Endothelial cell of umbilical vein (primary cell): ENCODE measurements at regions not wholly inside any gene's neighbourhood (a gene's known extent, or its start where the extent isn't known, plus 50 kb on each side); places are given as distances from the start of the nearest gene placed in this dataset.

ENCODE experiments used
- BruUV-seq: library from RNA; stranded (reverse); fragments of 400-500 nt; replicated peaks from 2 replicates; lab custom pipeline; 2021; lab: Mats Ljungman, UMichigan
- CTCF ChIA-PET: fragments of 300-600, 350-600 bp; sonication (Branson Sonifier 250); formaldehyde crosslinking; loops from one replicate; lab custom pipeline; 2021; ENCODE audit warnings: antibody characterized with exemption, inconsistent platforms; lab: Charles Lee
- POLR2A ChIA-PET: fragments of 300-600, 350-600 bp; sonication (Branson Sonifier 250); formaldehyde crosslinking; loops from one replicate; lab custom pipeline; 2021; ENCODE audit warnings: antibody characterized with exemption, inconsistent platforms; lab: Charles Lee
- DNase-seq: peaks from one replicate; pipeline ENCODE4 v3.0.0-alpha.2; 2011; ENCODE audit warnings: low read depth, low spot score
- FAIRE-seq: peaks from 2 replicates; lab custom pipeline; 2011; peaks lifted over from hg19 to GRCh38; lab: Jason Lieb, UNC
- H2AFZ ChIP-seq: 2 replicates; pipeline ENCODE4 v1.6.0; 2012; ENCODE audit warnings: low read depth, low read length, control low read depth, inconsistent platforms
- H3K27ac ChIP-seq: 2 replicates; pipeline ENCODE4 v1.5.1; 2011; ENCODE audit warnings: low read depth, mild to moderate bottlenecking, control low read depth, low read length, moderate library complexity; ENCODE audit not compliant: insufficient read depth
- H3K27me3 ChIP-seq, 2 experiments: 2 replicates each; pipeline versions ENCODE4 v1.6.0 to v1.6.1; 2011; ENCODE audit warnings: low read length in 2 of 2, mixed read lengths in 1 of 2; ENCODE audit not compliant: control insufficient read depth in 2 of 2, insufficient read depth in 2 of 2
- H3K36me3 ChIP-seq, 2 experiments: 2 replicates in 1 of 2; 3 replicates in 1 of 2; pipeline ENCODE4 v1.5.1; 2011; ENCODE audit warnings: low read length in 2 of 2, mild to moderate bottlenecking in 1 of 2, moderate library complexity in 1 of 2; ENCODE audit not compliant: control insufficient read depth in 2 of 2, insufficient read depth in 2 of 2; ENCODE audit errors: extremely low read depth in 1 of 2
- H3K4me1 ChIP-seq: 3 replicates; pipeline ENCODE4 v1.5.1; 2011; ENCODE audit warnings: mild to moderate bottlenecking, low read length; ENCODE audit not compliant: control insufficient read depth, insufficient read depth; ENCODE audit errors: extremely low read depth
- H3K4me2 ChIP-seq: 2 replicates; pipeline ENCODE4 v1.6.1; 2011; ENCODE audit warnings: low read length, control low read depth, mixed read lengths; ENCODE audit not compliant: insufficient read depth
- H3K4me3 ChIP-seq, 3 experiments: fragments of 200-600 bp in 1 of 3; sonication (generic), shearing (Covaris generic) in 1 of 3; replicated peaks in 1 of 3; 2 replicates each; pipeline ENCODE4 v1.5.1; 2011 to 2016; ENCODE audit warnings: control low read depth in 3 of 3, low read length in 3 of 3, mild to moderate bottlenecking in 2 of 3, inconsistent platforms in 1 of 3, low read depth in 1 of 3, moderate library complexity in 1 of 3; ENCODE audit not compliant: insufficient read depth in 1 of 3
- H3K79me2 ChIP-seq: 2 replicates; pipeline ENCODE4 v1.6.0; 2012; ENCODE audit warnings: low read length, inconsistent platforms; ENCODE audit not compliant: control insufficient read depth, insufficient read depth
- H3K9ac ChIP-seq: replicated peaks from 2 replicates; pipeline ENCODE3; 2011; ENCODE audit warnings: low read length, control low read depth; ENCODE audit not compliant: insufficient read depth; ENCODE audit errors: extremely low read depth
- H3K9me1 ChIP-seq: replicated peaks from 3 replicates; pipeline ENCODE4 v1.6.0; 2011; ENCODE audit warnings: mild to moderate bottlenecking, low read length; ENCODE audit not compliant: control insufficient read depth, insufficient read depth; ENCODE audit errors: extremely low read depth
- H3K9me3 ChIP-seq: replicated peaks from 2 replicates; pipeline ENCODE4 v1.5.1; 2012; ENCODE audit warnings: low read length, inconsistent platforms; ENCODE audit not compliant: control insufficient read depth, insufficient read depth
- H4K20me1 ChIP-seq: replicated peaks from 2 replicates; pipeline ENCODE3; 2011; ENCODE audit warnings: mild to moderate bottlenecking, low read length; ENCODE audit not compliant: control insufficient read depth, insufficient read depth; ENCODE audit errors: extremely low read depth
- CTCF ChIP-seq, 2 donors: IDR thresholded peaks; 1 replicate in 1 of 2; 2 replicates in 1 of 2; pipeline ENCODE4 v1.5.1; 2011; ENCODE audit warnings: low read length in 2 of 2, mild to moderate bottlenecking in 2 of 2, moderate library complexity in 2 of 2, control low read depth in 1 of 2, inconsistent platforms in 1 of 2, low read depth in 1 of 2; ENCODE audit not compliant: insufficient read depth in 1 of 2; ENCODE audit errors: extremely low read depth in 1 of 2
- EZH2 ChIP-seq: IDR thresholded peaks from 2 replicates; pipeline ENCODE4 v1.6.1; 2012; ENCODE audit warnings: borderline replicate concordance, low read depth, mild to moderate bottlenecking, moderate library complexity, low read length, inconsistent platforms; ENCODE audit not compliant: severe bottlenecking
- FOS ChIP-seq: IDR thresholded peaks from 2 replicates; pipeline ENCODE4 v1.6.1; 2011; ENCODE audit warnings: mild to moderate bottlenecking, low read length, moderate library complexity, borderline replicate concordance; ENCODE audit not compliant: insufficient read depth
- GATA2 ChIP-seq: IDR thresholded peaks from 2 replicates; pipeline ENCODE4 v1.7.0; 2011; ENCODE audit warnings: low read depth, mild to moderate bottlenecking, moderate library complexity, mixed read lengths, low read length; ENCODE audit not compliant: insufficient read length, insufficient read depth
- JUN ChIP-seq: IDR thresholded peaks from 2 replicates; pipeline ENCODE4 v1.6.1; 2011; ENCODE audit warnings: borderline replicate concordance, low read depth; ENCODE audit not compliant: insufficient read length, insufficient read depth
- MAX ChIP-seq: IDR thresholded peaks from 2 replicates; pipeline ENCODE4 v1.6.1; 2011; ENCODE audit not compliant: insufficient read depth, insufficient read length
- MYC ChIP-seq: IDR thresholded peaks from one replicate; pipeline ENCODE4 v1.6.1; 2011; ENCODE audit warnings: mild to moderate bottlenecking, low read depth, low read length
- POLR2A ChIP-seq: IDR thresholded peaks from 2 replicates; pipeline ENCODE4 v1.6.1; 2012; ENCODE audit warnings: low read depth, mild to moderate bottlenecking, control low read depth, low read length
- POLR2AphosphoS5 ChIP-seq: IDR thresholded peaks from 2 replicates; pipeline ENCODE4 v1.6.1; 2012; ENCODE audit warnings: low read depth, mild to moderate bottlenecking, control low read depth, low read length, moderate library complexity; ENCODE audit not compliant: insufficient read depth
- dilution Hi-C: fragments of 300-500 bp; cut with MboI; formaldehyde crosslinking; loops from one replicate; pipeline ENCODE4 v1.15.0; 2019; ENCODE audit warnings: low sequenced_read_pairs; ENCODE audit not compliant: extremely low pct_ligation_motif_present
- intact Hi-C: fragments of 100-400 bp; cut with micrococcal nuclease; formaldehyde crosslinking; loops from one replicate; pipeline ENCODE4 v1.10.0; 2022

GRCh38 chr1:219797009-219797408, 131.3 kb downstream of the SLC30A10 start:
- H3K9me1 ChIP-seq: no peaks in the 10 kb centered on the region
- no TSS peak for BruUV-seq
- H3K4me3 ChIP-seq: no peak overlapping the region
- no peaks in the 10 kb centered on the region for H3K36me3 ChIP-seq
- H3K9ac ChIP-seq: no peak overlapping the region
- H3K4me1 ChIP-seq: no peaks in the 10 kb centered on the region
- DNase-seq (no peak), FAIRE-seq (no peak)
- no peak overlapping the region for H3K27ac ChIP-seq
- TF ChIP-seq FOS (no peak), POLR2A (no peak), MYC (no peak), POLR2AphosphoS5 (no peak), MAX (no peak), JUN (no peak), CTCF (IDR thresholded peaks at IDR 0.05; ENCODE audit: extremely low read depth in 1 of 2, insufficient read depth in 1 of 2, low read depth in 1 of 2, low read length in 2 of 2) (no peak), EZH2 (no peak), GATA2 (no peak)
- ChIA-PET POLR2A (no interaction called here), CTCF (no interaction called here)
- no peak overlapping the region for H3K4me2 ChIP-seq
- no peaks in the 10 kb centered on the region for H4K20me1 ChIP-seq
- dilution Hi-C loops: no loop called here
- intact Hi-C loops: no loop called here
- no peaks in the 10 kb centered on the region for H3K9me3 ChIP-seq
- H2AFZ ChIP-seq: no peak overlapping the region
- H3K79me2 ChIP-seq: no peaks in the 10 kb centered on the region
- no peaks in the 10 kb centered on the region for H3K27me3 ChIP-seq
